ENCODE measurements at regions not wholly inside any gene's neighbourhood (a gene's known extent, or its start where the extent isn't known, plus 50 kb on each side); places are given as distances from the start of the nearest gene placed in this dataset.
"Not testable (repeated sequence)": the region's sequence is repeated elsewhere in the genome, so short reads cannot be mapped to it uniquely, and the experiment has no call there.

DNA sequence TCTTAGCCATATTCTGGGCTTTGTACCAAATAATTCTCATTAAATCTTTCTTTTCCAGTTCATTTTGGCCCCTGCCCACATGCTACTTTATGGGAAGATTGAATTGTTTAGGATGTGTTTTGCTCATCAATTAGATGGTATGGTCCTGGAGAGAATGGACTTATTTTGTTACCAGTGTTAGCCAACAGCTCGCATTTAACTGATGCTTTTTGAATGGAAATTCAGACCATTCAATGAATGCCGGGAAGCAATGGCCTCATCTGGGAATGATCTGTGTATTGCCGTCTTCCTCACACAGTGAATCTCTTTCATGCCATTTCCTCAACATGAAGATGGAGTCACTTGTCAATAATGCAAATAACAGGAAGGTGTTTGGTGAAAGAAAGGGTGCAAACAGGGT is 370.6 kb upstream of the PIK3R1 start:
- H3K27ac ChIP-seq (ENCODE audit: low read length): no peak overlapping the region
- no peaks in the 10 kb centered on the region for H4K20me1 ChIP-seq (ENCODE audit: insufficient read depth, low read depth, low read length)
- H3K36me3 ChIP-seq (ENCODE audit: insufficient read depth, low read length): no peaks in the 10 kb centered on the region
- no peaks in the 10 kb centered on the region for H3K9me2 ChIP-seq (replicated peaks; ENCODE audit: insufficient read depth, low read length)
- H3K4me3 ChIP-seq (ENCODE audit: low read length): no peak overlapping the region
- H2AFZ ChIP-seq (ENCODE audit: low read length): no peak overlapping the region
- no peaks in the 10 kb centered on the region for H3K4me1 ChIP-seq (ENCODE audit: low read length)
- no peaks in the 10 kb centered on the region for H3K9me3 ChIP-seq (ENCODE audit: low read length)
- H3K4me2 ChIP-seq (ENCODE audit: low read depth, low read length, poor library complexity, severe bottlenecking): no peak overlapping the region
- no peaks in the 10 kb centered on the region for H3K79me2 ChIP-seq (ENCODE audit: low read length)
- no peak for DNase-seq
- no peak overlapping the region for H3K9ac ChIP-seq (ENCODE audit: low read length)
- no peaks in the 10 kb centered on the region for H3K27me3 ChIP-seq (ENCODE audit: low read length)

GRCh38 chr5:67842806-67843205 is 372.8 kb upstream of the PIK3R1 start:
- Histone ChIP-seq H3K4me1 (ENCODE audit: low read length) (no peaks in the 10 kb centered on the region), H3K9ac (ENCODE audit: low read length) (no peak overlapping the region), H3K4me2 (ENCODE audit: low read depth, low read length, poor library complexity, severe bottlenecking) (no peak overlapping the region), H3K79me2 (ENCODE audit: low read length) (no peaks in the 10 kb centered on the region), H3K36me3 (ENCODE audit: insufficient read depth, low read length) (no peaks in the 10 kb centered on the region), H4K20me1 (ENCODE audit: insufficient read depth, low read depth, low read length) (no peaks in the 10 kb centered on the region), H3K9me3 (ENCODE audit: low read length) (no peaks in the 10 kb centered on the region), H3K4me3 (ENCODE audit: low read length) (no peak overlapping the region), H3K9me2 (replicated peaks; ENCODE audit: insufficient read depth, low read length) (no peaks in the 10 kb centered on the region), H3K27me3 (ENCODE audit: low read length) (no peaks in the 10 kb centered on the region), H3K27ac (ENCODE audit: low read length) (no peak overlapping the region), H2AFZ (ENCODE audit: low read length) (no peak overlapping the region)
- no peak for DNase-seq

GRCh38 chr5:67837225-67837624 is 378.3 kb upstream of the PIK3R1 start:
- H2AFZ ChIP-seq (ENCODE audit: low read length); H3K79me2 ChIP-seq (ENCODE audit: low read length); H3K9me3 ChIP-seq (ENCODE audit: low read length); H3K4me2 ChIP-seq (ENCODE audit: low read depth, low read length, poor library complexity, severe bottlenecking); H4K20me1 ChIP-seq (ENCODE audit: insufficient read depth, low read depth, low read length); H3K4me3 ChIP-seq (ENCODE audit: low read length); DNase-seq; H3K9me2 ChIP-seq (replicated peaks; ENCODE audit: insufficient read depth, low read length); H3K27ac ChIP-seq (ENCODE audit: low read length); H3K9ac ChIP-seq (ENCODE audit: low read length); H3K36me3 ChIP-seq (ENCODE audit: insufficient read depth, low read length); H3K27me3 ChIP-seq (ENCODE audit: low read length); H3K4me1 ChIP-seq (ENCODE audit: low read length): not testable (repeated sequence)

- H2AFZ ChIP-seq (ENCODE audit: low read length); H4K20me1 ChIP-seq (ENCODE audit: insufficient read depth, low read depth, low read length); DNase-seq; H3K9ac ChIP-seq (ENCODE audit: low read length); H3K4me1 ChIP-seq (ENCODE audit: low read length); H3K79me2 ChIP-seq (ENCODE audit: low read length); H3K9me2 ChIP-seq (replicated peaks; ENCODE audit: insufficient read depth, low read length); H3K4me3 ChIP-seq (ENCODE audit: low read length); H3K36me3 ChIP-seq (ENCODE audit: insufficient read depth, low read length); H3K27me3 ChIP-seq (ENCODE audit: low read length); H3K27ac ChIP-seq (ENCODE audit: low read length); H3K4me2 ChIP-seq (ENCODE audit: low read depth, low read length, poor library complexity, severe bottlenecking); H3K9me3 ChIP-seq (ENCODE audit: low read length): not testable (repeated sequence)
These were observed 379.1 kb upstream of the PIK3R1 start for GRCh38 chr5:67836496-67836895.

DNA sequence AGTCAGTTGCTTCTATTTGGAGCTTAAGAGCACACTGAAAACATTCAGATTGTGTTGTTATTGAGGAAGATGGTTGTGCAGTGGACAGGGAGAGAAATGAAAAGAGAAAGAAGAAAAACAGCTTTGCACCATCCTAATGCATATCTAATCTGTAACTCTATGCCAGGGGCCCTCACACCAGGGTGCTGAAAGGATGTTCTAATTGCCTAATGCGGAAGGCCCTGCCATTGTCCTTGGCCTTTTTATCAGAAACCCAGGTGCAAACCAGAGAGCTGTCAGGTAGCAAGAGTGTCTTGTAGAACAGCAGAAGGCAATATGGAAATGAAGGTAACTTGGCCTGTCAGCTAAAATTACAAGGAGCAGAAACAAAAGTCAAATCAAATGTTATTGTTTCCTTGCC is 384.5 kb upstream of the PIK3R1 start:
- no peak overlapping the region for H3K9ac ChIP-seq (ENCODE audit: low read length)
- H2AFZ ChIP-seq (ENCODE audit: low read length): no peak overlapping the region
- no peak overlapping the region for H3K4me2 ChIP-seq (ENCODE audit: low read depth, low read length, poor library complexity, severe bottlenecking)
- H3K9me2 ChIP-seq (replicated peaks; ENCODE audit: insufficient read depth, low read length): no peaks in the 10 kb centered on the region
- no peaks in the 10 kb centered on the region for H3K9me3 ChIP-seq (ENCODE audit: low read length)
- H3K27me3 ChIP-seq (ENCODE audit: low read length): no peaks in the 10 kb centered on the region
- no peak overlapping the region for H3K4me3 ChIP-seq (ENCODE audit: low read length)
- no peak overlapping the region for H3K27ac ChIP-seq (ENCODE audit: low read length)
- no peak for DNase-seq
- no peaks in the 10 kb centered on the region for H3K79me2 ChIP-seq (ENCODE audit: low read length)
- no peaks in the 10 kb centered on the region for H3K36me3 ChIP-seq (ENCODE audit: insufficient read depth, low read length)
- H4K20me1 ChIP-seq (ENCODE audit: insufficient read depth, low read depth, low read length): no peaks in the 10 kb centered on the region
- no peaks in the 10 kb centered on the region for H3K4me1 ChIP-seq (ENCODE audit: low read length)

GRCh38 chr5:67827541-67827940 is 388.0 kb upstream of the PIK3R1 start:
- Histone ChIP-seq H3K79me2 (ENCODE audit: low read length) (no peaks in the 10 kb centered on the region), H3K4me1 (ENCODE audit: low read length) (no peaks in the 10 kb centered on the region), H3K4me3 (ENCODE audit: low read length) (no peak overlapping the region), H3K9me3 (ENCODE audit: low read length) (no peaks in the 10 kb centered on the region), H3K27me3 (ENCODE audit: low read length) (no peaks in the 10 kb centered on the region), H4K20me1 (ENCODE audit: insufficient read depth, low read depth, low read length) (no peaks in the 10 kb centered on the region), H3K4me2 (ENCODE audit: low read depth, low read length, poor library complexity, severe bottlenecking) (no peak overlapping the region), H2AFZ (ENCODE audit: low read length) (no peak overlapping the region), H3K36me3 (ENCODE audit: insufficient read depth, low read length) (no peaks in the 10 kb centered on the region), H3K9me2 (replicated peaks; ENCODE audit: insufficient read depth, low read length) (no peaks in the 10 kb centered on the region), H3K27ac (ENCODE audit: low read length) (no peak overlapping the region), H3K9ac (ENCODE audit: low read length) (no peak overlapping the region)
- no peak for DNase-seq

- no peak for DNase-seq
- no peaks in the 10 kb centered on the region for H3K27me3 ChIP-seq (ENCODE audit: low read length)
- no peaks in the 10 kb centered on the region for H4K20me1 ChIP-seq (ENCODE audit: insufficient read depth, low read depth, low read length)
- H2AFZ ChIP-seq (ENCODE audit: low read length): no peak overlapping the region
- H3K79me2 ChIP-seq (ENCODE audit: low read length): no peaks in the 10 kb centered on the region
- no peaks in the 10 kb centered on the region for H3K4me1 ChIP-seq (ENCODE audit: low read length)
- H3K9me2 ChIP-seq (replicated peaks; ENCODE audit: insufficient read depth, low read length): no peaks in the 10 kb centered on the region
- no peak overlapping the region for H3K27ac ChIP-seq (ENCODE audit: low read length)
- H3K4me2 ChIP-seq (ENCODE audit: low read depth, low read length, poor library complexity, severe bottlenecking): no peak overlapping the region
- H3K9me3 ChIP-seq (ENCODE audit: low read length): no peaks in the 10 kb centered on the region
- no peak overlapping the region for H3K4me3 ChIP-seq (ENCODE audit: low read length)
- no peaks in the 10 kb centered on the region for H3K36me3 ChIP-seq (ENCODE audit: insufficient read depth, low read length)
- no peak overlapping the region for H3K9ac ChIP-seq (ENCODE audit: low read length)
These were observed 390.7 kb upstream of the PIK3R1 start for GRCh38 chr5:67824852-67825251.

DNA sequence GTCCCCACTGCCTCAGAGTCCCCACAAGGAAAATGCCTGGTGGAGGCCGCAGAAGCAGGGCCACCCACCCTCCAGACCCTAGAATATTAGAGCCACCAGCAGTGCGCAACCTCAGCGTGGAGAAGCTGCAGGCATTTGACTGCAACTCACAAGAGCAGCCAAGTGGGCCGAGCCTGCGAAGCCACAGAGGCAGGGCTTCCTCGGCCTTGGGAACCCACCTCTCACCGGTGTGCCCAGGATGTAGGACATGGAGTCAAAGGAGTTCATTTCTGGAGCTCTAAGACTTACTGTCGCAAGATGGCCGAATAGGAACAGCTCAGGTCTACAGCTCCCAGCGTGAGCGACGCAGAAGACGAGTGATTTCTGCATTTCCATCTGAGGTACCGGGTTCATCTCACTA is 397.9 kb upstream of the PIK3R1 start:
- H3K4me1 ChIP-seq (ENCODE audit: low read length): no peaks in the 10 kb centered on the region
- no peak overlapping the region for H3K27ac ChIP-seq (ENCODE audit: low read length)
- no peaks in the 10 kb centered on the region for H4K20me1 ChIP-seq (ENCODE audit: insufficient read depth, low read depth, low read length)
- H3K4me2 ChIP-seq (ENCODE audit: low read depth, low read length, poor library complexity, severe bottlenecking): no peak overlapping the region
- DNase-seq: no peak
- H3K36me3 ChIP-seq (ENCODE audit: insufficient read depth, low read length): no peaks in the 10 kb centered on the region
- no peaks in the 10 kb centered on the region for H3K79me2 ChIP-seq (ENCODE audit: low read length)
- H3K9me2 ChIP-seq (replicated peaks; ENCODE audit: insufficient read depth, low read length): no peaks in the 10 kb centered on the region
- no peak overlapping the region for H3K9ac ChIP-seq (ENCODE audit: low read length)
- H3K27me3 ChIP-seq (ENCODE audit: low read length): no peaks in the 10 kb centered on the region
- no peak overlapping the region for H3K4me3 ChIP-seq (ENCODE audit: low read length)
- H2AFZ ChIP-seq (ENCODE audit: low read length): no peak overlapping the region
- no peaks in the 10 kb centered on the region for H3K9me3 ChIP-seq (ENCODE audit: low read length)

DNA sequence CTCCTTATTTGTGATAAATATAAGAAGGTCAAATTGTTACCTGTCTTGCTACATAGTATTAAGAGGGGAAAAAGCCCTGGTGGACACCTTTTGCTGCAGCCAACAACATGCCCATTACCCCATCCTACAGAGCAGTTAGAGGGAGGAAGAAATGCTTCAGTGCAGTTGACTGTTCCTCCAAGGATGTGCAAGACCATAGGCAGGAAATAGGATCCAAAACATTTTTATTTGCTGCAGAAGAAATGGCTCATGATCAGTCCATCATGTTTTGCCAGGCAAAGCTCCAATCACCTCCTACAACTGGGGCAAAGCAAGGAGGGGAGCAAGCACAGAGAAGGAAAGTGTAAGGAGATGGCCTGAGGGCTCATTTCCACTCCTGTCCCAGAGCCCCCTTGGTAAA is 399.1 kb upstream of the PIK3R1 start:
- Histone ChIP-seq H3K4me1 (ENCODE audit: low read length) (no peaks in the 10 kb centered on the region), H3K36me3 (ENCODE audit: insufficient read depth, low read length) (no peaks in the 10 kb centered on the region), H3K79me2 (ENCODE audit: low read length) (no peaks in the 10 kb centered on the region), H3K9me2 (replicated peaks; ENCODE audit: insufficient read depth, low read length) (no peaks in the 10 kb centered on the region), H3K27ac (ENCODE audit: low read length) (no peak overlapping the region), H3K27me3 (ENCODE audit: low read length) (no peaks in the 10 kb centered on the region), H3K9ac (ENCODE audit: low read length) (no peak overlapping the region), H3K4me2 (ENCODE audit: low read depth, low read length, poor library complexity, severe bottlenecking) (no peak overlapping the region), H4K20me1 (ENCODE audit: insufficient read depth, low read depth, low read length) (no peaks in the 10 kb centered on the region), H3K4me3 (ENCODE audit: low read length) (no peak overlapping the region), H2AFZ (ENCODE audit: low read length) (no peak overlapping the region), H3K9me3 (ENCODE audit: low read length) (no peaks in the 10 kb centered on the region)
- no peak for DNase-seq
